DOHH2 (cell line): ENCODE measurements at regions not wholly inside any gene's neighbourhood (a gene's known extent, or its start where the extent isn't known, plus 50 kb on each side); places are given as distances from the start of the nearest gene placed in this dataset.

ENCODE experiments used
- EZH2phosphoT487 ChIP-seq: fragments of 200-600 bp; sonication (generic); IDR thresholded peaks from 2 replicates; pipeline ENCODE4 v1.6.1; 2017; ENCODE audit warnings: borderline replicate concordance, mild to moderate bottlenecking, antibody characterized with exemption, low read length, moderate library complexity, mixed read lengths
- TF ChIP-seq, protein P1 (sequence below): fragments of 200-600 bp; sonication (generic); IDR thresholded peaks from one replicate; pipeline ENCODE4 v1.5.1; 2014; ENCODE audit warnings: antibody characterized with exemption, mild to moderate bottlenecking, low read depth, low read length; ENCODE audit not compliant: poor library complexity, severe bottlenecking

DNA sequence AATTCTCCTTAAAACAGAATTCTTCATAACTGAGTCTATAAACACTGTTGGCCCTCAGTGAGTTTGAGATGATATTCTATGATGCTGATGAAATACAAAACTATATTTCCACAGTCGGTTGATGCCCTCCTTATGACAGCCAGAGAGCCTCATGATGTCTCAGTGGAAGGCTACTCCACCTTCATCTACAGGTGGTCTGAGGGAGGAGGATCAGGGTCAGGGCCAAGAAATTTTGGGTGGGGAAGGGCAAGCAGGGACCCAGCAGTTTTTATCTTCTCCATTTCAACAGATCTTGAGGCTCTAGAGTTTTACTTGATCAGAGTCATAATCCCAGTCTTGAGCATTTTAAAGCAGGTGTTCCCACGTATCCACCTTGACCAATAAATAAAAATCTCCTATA, 90.8 kb downstream of the CCDC71L start:
- TF ChIP-seq EZH2phosphoT487, result no peak
- TF ChIP-seq, protein P1, sequence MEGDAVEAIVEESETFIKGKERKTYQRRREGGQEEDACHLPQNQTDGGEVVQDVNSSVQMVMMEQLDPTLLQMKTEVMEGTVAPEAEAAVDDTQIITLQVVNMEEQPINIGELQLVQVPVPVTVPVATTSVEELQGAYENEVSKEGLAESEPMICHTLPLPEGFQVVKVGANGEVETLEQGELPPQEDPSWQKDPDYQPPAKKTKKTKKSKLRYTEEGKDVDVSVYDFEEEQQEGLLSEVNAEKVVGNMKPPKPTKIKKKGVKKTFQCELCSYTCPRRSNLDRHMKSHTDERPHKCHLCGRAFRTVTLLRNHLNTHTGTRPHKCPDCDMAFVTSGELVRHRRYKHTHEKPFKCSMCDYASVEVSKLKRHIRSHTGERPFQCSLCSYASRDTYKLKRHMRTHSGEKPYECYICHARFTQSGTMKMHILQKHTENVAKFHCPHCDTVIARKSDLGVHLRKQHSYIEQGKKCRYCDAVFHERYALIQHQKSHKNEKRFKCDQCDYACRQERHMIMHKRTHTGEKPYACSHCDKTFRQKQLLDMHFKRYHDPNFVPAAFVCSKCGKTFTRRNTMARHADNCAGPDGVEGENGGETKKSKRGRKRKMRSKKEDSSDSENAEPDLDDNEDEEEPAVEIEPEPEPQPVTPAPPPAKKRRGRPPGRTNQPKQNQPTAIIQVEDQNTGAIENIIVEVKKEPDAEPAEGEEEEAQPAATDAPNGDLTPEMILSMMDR, result no peak
